Gastroesophageal sphincter (tissue), 3 donors: ENCODE measurements at regions not wholly inside any gene's neighbourhood (a gene's known extent, or its start where the extent isn't known, plus 50 kb on each side); places are given as distances from the start of the nearest gene placed in this dataset.

Experiments used
- EP300 ChIP-seq: sonication (generic); formaldehyde crosslinking; IDR thresholded peaks from one replicate; pipeline ENCODE4 v1.6.1; 2017; ENCODE audit warnings: antibody characterized with exemption, mild to moderate bottlenecking
- POLR2A ChIP-seq, 2 donors: fragments of 450-650 bp; IDR thresholded peaks; one replicate each; pipeline ENCODE4 v1.6.1; 2017; ENCODE audit warnings: antibody characterized with exemption in 2 of 2, mild to moderate bottlenecking in 2 of 2, moderate library complexity in 1 of 2
- TF ChIP-seq, protein P1 (sequence below), 4 experiments: fragments of 200-600 bp in 2 of 4; fragments of 450-650 bp in 2 of 4; sonication (generic) in 1 of 4; IDR thresholded peaks; one replicate each; pipeline ENCODE4 v1.5.1; 2017 to 2019; ENCODE audit warnings: antibody characterized with exemption in 4 of 4, mild to moderate bottlenecking in 2 of 4, moderate library complexity in 2 of 4

DNA sequence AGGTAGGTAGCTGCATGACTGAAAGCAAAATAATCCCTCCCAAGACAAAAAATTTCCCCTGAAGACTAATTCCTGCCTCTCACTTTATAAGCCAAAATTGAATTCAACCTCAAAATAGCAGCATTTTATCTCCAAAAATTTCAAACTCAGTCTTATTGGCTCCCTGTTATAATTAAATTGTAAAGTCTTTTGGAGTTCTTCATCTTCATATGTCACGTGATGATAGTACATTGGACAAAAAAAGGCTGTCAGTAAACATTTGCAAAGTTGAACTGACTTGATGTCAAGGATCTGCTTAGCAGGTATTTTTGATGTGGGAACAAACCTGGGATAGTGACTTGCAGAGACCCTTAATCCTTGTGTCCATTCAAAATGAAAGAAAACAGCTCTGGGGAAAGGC lies 98.4 kb upstream of the SPRED1 start:
- TF ChIP-seq, protein P1, sequence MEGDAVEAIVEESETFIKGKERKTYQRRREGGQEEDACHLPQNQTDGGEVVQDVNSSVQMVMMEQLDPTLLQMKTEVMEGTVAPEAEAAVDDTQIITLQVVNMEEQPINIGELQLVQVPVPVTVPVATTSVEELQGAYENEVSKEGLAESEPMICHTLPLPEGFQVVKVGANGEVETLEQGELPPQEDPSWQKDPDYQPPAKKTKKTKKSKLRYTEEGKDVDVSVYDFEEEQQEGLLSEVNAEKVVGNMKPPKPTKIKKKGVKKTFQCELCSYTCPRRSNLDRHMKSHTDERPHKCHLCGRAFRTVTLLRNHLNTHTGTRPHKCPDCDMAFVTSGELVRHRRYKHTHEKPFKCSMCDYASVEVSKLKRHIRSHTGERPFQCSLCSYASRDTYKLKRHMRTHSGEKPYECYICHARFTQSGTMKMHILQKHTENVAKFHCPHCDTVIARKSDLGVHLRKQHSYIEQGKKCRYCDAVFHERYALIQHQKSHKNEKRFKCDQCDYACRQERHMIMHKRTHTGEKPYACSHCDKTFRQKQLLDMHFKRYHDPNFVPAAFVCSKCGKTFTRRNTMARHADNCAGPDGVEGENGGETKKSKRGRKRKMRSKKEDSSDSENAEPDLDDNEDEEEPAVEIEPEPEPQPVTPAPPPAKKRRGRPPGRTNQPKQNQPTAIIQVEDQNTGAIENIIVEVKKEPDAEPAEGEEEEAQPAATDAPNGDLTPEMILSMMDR (IDR thresholded peaks at IDR 0.05), result no peak
- TF ChIP-seq POLR2A (IDR thresholded peaks at IDR 0.05) (no peak), EP300 (no peak)
